ENCODE measurements at regions not wholly inside any gene's neighbourhood (a gene's known extent, or its start where the extent isn't known, plus 50 kb on each side); places are given as distances from the start of the nearest gene placed in this dataset.
"Not testable (repeated sequence)": the region's sequence is repeated elsewhere in the genome, so short reads cannot be mapped to it uniquely, and the experiment has no call there.

DNA sequence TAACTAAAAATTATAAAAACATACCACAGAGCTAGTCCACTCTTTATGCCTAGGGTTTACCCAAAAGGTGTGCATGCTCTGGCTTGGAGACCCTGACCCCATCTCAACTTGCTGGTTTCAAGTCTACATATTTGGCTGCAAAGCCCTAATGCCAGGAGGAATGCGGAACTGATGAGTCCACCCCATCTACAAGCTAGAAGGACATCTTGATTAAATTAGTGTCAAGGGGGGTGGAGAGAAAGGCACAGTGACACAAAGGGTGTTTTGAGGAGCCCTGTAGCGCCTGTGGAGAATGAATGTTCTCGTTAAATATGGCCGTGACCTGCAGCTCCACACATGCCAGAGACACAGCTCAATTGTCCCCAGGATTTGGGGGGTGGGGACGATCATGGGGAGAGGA lies 104.1 kb upstream of the IKBKE start:
- H3K27me3 ChIP-seq (replicated peaks in 1 of 4; ENCODE audit: control extremely low read depth in 1 of 4, control insufficient read depth in 3 of 4, insufficient read depth in 4 of 4, low read length in 3 of 4); DNase-seq; H3K9ac ChIP-seq (ENCODE audit: low read length); intact Hi-C loops (cut with micrococcal nuclease); H3K4me2 ChIP-seq (replicated peaks; ENCODE audit: low read depth, low read length, poor library complexity, severe bottlenecking); H3K79me2 ChIP-seq (ENCODE audit: control insufficient read depth, insufficient read depth, low read length); H3K27me3 Mint-ChIP-seq; H3K9me3 Mint-ChIP-seq (ENCODE audit: insufficient read depth); H3K9me3 ChIP-seq (ENCODE audit: control extremely low read depth in 1 of 3, control insufficient read depth in 2 of 3, insufficient read depth in 1 of 3, low read length in 2 of 3); ATAC-seq (ENCODE audit: low read depth); H3K4me3 Mint-ChIP-seq; H3K27ac Mint-ChIP-seq; H4K20me1 ChIP-seq (ENCODE audit: control insufficient read depth, insufficient read depth, low read length, poor library complexity, severe bottlenecking); H3K4me1 Mint-ChIP-seq; H2AFZ ChIP-seq (ENCODE audit: insufficient read depth, low read depth, low read length, poor library complexity, severe bottlenecking); CTCF ChIA-PET; H3K4me3 ChIP-seq (ENCODE audit: control extremely low read depth in 1 of 5, extremely low read depth in 1 of 5, insufficient read depth in 1 of 5, low read depth in 2 of 5, low read length in 4 of 5); POLR2A ChIA-PET; H3K27ac ChIP-seq (ENCODE audit: low read length in 2 of 2); H3K4me1 ChIP-seq (ENCODE audit: control insufficient read depth in 2 of 2, insufficient read depth in 2 of 2, low read length in 2 of 2); H3K36me3 ChIP-seq (replicated peaks in 1 of 2; ENCODE audit: control extremely low read depth in 1 of 2, control insufficient read depth in 1 of 2, extremely low read depth in 1 of 2, insufficient read depth in 2 of 2, low read length in 1 of 2): not testable (repeated sequence)
- WGBS (ENCODE audit: insufficient coverage): no CpG with 5 or more reads among the region's 5 CpGs

DNA sequence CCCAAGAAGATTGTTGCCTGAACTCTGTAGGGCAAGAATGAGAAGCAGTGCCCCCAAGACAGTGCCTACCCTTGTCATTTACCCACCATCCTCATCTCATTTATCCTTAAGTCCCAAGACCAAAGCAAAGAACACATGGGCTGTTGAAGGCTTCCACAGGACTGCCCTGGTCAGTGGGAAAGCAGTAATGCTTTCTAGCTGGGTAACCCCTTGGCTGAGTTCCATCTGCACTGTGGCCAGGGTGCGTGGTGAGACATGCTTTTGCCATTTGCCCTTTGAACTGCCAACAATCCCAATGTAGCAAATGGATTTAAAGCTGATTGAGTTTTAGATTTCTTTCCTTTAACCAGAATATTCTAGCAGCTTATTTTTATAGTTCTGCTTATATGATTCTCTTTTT lies 103.5 kb upstream of the IKBKE start:
- POLR2A ChIA-PET; CTCF ChIA-PET; H3K9ac ChIP-seq (ENCODE audit: low read length): not testable (repeated sequence)

DNA sequence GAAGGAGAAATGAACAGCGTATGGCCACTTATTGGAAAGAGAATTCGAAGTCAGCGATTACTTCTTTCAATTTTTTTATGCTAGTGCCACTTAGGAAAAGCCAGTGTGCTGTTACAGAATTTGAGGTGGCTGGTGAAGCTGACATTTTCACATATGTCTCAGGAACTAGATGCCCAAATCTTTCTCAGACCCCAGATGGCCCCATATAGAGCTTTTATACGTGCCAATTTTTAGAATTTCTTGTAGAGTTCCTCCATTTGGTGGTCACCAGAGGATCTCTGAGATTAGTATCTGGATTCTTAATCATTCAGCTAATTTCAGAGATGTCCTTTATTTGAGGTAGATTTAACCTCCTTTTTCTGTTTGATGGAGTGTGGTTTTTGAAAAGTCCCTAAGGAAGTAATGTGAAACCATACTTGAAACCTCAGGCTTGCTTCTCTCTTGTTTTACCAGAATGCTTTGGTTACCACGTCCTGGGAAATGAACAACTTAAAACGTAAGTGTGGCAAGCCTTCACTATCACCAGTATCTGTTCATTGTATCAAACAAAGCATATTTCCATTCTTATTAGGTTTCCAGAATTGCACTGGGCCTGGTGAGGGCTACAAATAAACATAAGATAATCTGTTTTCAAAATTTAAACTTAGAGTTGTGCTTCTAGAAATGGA lies 102.2 kb upstream of the IKBKE start:
- H3K9me3 ChIP-seq (ENCODE audit: control extremely low read depth in 1 of 3, control insufficient read depth in 2 of 3, insufficient read depth in 1 of 3, low read length in 2 of 3); CTCF ChIA-PET; H3K4me1 ChIP-seq (ENCODE audit: control insufficient read depth in 2 of 2, insufficient read depth in 2 of 2, low read length in 2 of 2); DNase-seq; H3K4me2 ChIP-seq (replicated peaks; ENCODE audit: low read depth, low read length, poor library complexity, severe bottlenecking); H3K27ac Mint-ChIP-seq; H3K36me3 ChIP-seq (replicated peaks in 1 of 2; ENCODE audit: control extremely low read depth in 1 of 2, control insufficient read depth in 1 of 2, extremely low read depth in 1 of 2, insufficient read depth in 2 of 2, low read length in 1 of 2); H3K9me3 Mint-ChIP-seq (ENCODE audit: insufficient read depth); intact Hi-C loops (cut with micrococcal nuclease); H3K27me3 Mint-ChIP-seq; ATAC-seq (ENCODE audit: low read depth); POLR2A ChIA-PET; H3K27ac ChIP-seq (ENCODE audit: low read length in 2 of 2); H2AFZ ChIP-seq (ENCODE audit: insufficient read depth, low read depth, low read length, poor library complexity, severe bottlenecking); H3K4me3 ChIP-seq (ENCODE audit: control extremely low read depth in 1 of 5, extremely low read depth in 1 of 5, insufficient read depth in 1 of 5, low read depth in 2 of 5, low read length in 4 of 5); H3K9ac ChIP-seq (ENCODE audit: low read length); H3K79me2 ChIP-seq (ENCODE audit: control insufficient read depth, insufficient read depth, low read length); H4K20me1 ChIP-seq (ENCODE audit: control insufficient read depth, insufficient read depth, low read length, poor library complexity, severe bottlenecking); H3K4me1 Mint-ChIP-seq; H3K27me3 ChIP-seq (replicated peaks in 1 of 4; ENCODE audit: control extremely low read depth in 1 of 4, control insufficient read depth in 3 of 4, insufficient read depth in 4 of 4, low read length in 3 of 4); H3K4me3 Mint-ChIP-seq: not testable (repeated sequence)
- WGBS (ENCODE audit: insufficient coverage): no CpG with 5 or more reads among the region's 6 CpGs

More for the DNA sequence above, 103.5 kb upstream of the IKBKE start:
- H3K4me3 Mint-ChIP-seq; H3K36me3 ChIP-seq (replicated peaks in 1 of 2; ENCODE audit: control extremely low read depth in 1 of 2, control insufficient read depth in 1 of 2, extremely low read depth in 1 of 2, insufficient read depth in 2 of 2, low read length in 1 of 2); intact Hi-C loops (cut with micrococcal nuclease); H3K4me1 ChIP-seq (ENCODE audit: control insufficient read depth in 2 of 2, insufficient read depth in 2 of 2, low read length in 2 of 2); H3K27me3 ChIP-seq (replicated peaks in 1 of 4; ENCODE audit: control extremely low read depth in 1 of 4, control insufficient read depth in 3 of 4, insufficient read depth in 4 of 4, low read length in 3 of 4); H4K20me1 ChIP-seq (ENCODE audit: control insufficient read depth, insufficient read depth, low read length, poor library complexity, severe bottlenecking); H3K9me3 ChIP-seq (ENCODE audit: control extremely low read depth in 1 of 3, control insufficient read depth in 2 of 3, insufficient read depth in 1 of 3, low read length in 2 of 3); H2AFZ ChIP-seq (ENCODE audit: insufficient read depth, low read depth, low read length, poor library complexity, severe bottlenecking); H3K4me3 ChIP-seq (ENCODE audit: control extremely low read depth in 1 of 5, extremely low read depth in 1 of 5, insufficient read depth in 1 of 5, low read depth in 2 of 5, low read length in 4 of 5); H3K4me1 Mint-ChIP-seq; H3K27ac Mint-ChIP-seq; DNase-seq; H3K4me2 ChIP-seq (replicated peaks; ENCODE audit: low read depth, low read length, poor library complexity, severe bottlenecking); H3K79me2 ChIP-seq (ENCODE audit: control insufficient read depth, insufficient read depth, low read length); H3K27ac ChIP-seq (ENCODE audit: low read length in 2 of 2); H3K27me3 Mint-ChIP-seq; H3K9me3 Mint-ChIP-seq (ENCODE audit: insufficient read depth); ATAC-seq (ENCODE audit: low read depth): not testable (repeated sequence)
- WGBS (ENCODE audit: insufficient coverage): no CpG with 5 or more reads among the region's 1 CpG

DNA sequence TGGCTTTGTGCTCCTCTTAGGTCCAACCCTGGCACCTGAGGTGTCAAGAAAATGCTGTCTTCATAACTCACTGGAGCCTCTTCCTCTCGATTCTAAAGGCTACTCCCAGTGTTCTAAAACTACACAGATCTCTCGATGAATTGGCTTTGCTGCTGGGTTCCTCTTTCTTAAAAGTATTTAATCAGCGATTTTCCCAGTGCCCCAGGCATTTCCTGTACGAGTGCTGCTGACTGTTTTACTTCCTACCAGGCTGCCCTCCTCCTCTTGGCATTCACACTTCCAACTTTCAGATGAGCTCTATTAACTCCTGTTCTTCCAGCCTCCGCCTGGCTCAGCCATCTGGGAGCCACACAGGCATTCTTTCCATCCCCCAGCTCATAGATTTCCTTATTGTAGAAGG lies 95.6 kb upstream of the IKBKE start:
- POLR2A ChIA-PET; ATAC-seq (ENCODE audit: low read depth); H3K9me3 Mint-ChIP-seq (ENCODE audit: insufficient read depth); H3K9me3 ChIP-seq (ENCODE audit: control extremely low read depth in 1 of 3, control insufficient read depth in 2 of 3, insufficient read depth in 1 of 3, low read length in 2 of 3); H3K4me3 ChIP-seq (ENCODE audit: control extremely low read depth in 1 of 5, extremely low read depth in 1 of 5, insufficient read depth in 1 of 5, low read depth in 2 of 5, low read length in 4 of 5); intact Hi-C loops (cut with micrococcal nuclease); H3K27ac Mint-ChIP-seq; H3K27me3 ChIP-seq (replicated peaks in 1 of 4; ENCODE audit: control extremely low read depth in 1 of 4, control insufficient read depth in 3 of 4, insufficient read depth in 4 of 4, low read length in 3 of 4); H3K9ac ChIP-seq (ENCODE audit: low read length); H3K36me3 ChIP-seq (replicated peaks in 1 of 2; ENCODE audit: control extremely low read depth in 1 of 2, control insufficient read depth in 1 of 2, extremely low read depth in 1 of 2, insufficient read depth in 2 of 2, low read length in 1 of 2); H3K79me2 ChIP-seq (ENCODE audit: control insufficient read depth, insufficient read depth, low read length); H3K4me2 ChIP-seq (replicated peaks; ENCODE audit: low read depth, low read length, poor library complexity, severe bottlenecking); H3K27me3 Mint-ChIP-seq; DNase-seq; H4K20me1 ChIP-seq (ENCODE audit: control insufficient read depth, insufficient read depth, low read length, poor library complexity, severe bottlenecking); H3K4me3 Mint-ChIP-seq; H3K4me1 Mint-ChIP-seq; H3K27ac ChIP-seq (ENCODE audit: low read length in 2 of 2); CTCF ChIA-PET; H2AFZ ChIP-seq (ENCODE audit: insufficient read depth, low read depth, low read length, poor library complexity, severe bottlenecking); H3K4me1 ChIP-seq (ENCODE audit: control insufficient read depth in 2 of 2, insufficient read depth in 2 of 2, low read length in 2 of 2): not testable (repeated sequence)
- no CpG with 5 or more reads among the region's 5 CpGs for WGBS (ENCODE audit: insufficient coverage)
